ENCODE measurements at regions not wholly inside any gene's neighbourhood (a gene's known extent, or its start where the extent isn't known, plus 50 kb on each side); places are given as distances from the start of the nearest gene placed in this dataset.

DNA sequence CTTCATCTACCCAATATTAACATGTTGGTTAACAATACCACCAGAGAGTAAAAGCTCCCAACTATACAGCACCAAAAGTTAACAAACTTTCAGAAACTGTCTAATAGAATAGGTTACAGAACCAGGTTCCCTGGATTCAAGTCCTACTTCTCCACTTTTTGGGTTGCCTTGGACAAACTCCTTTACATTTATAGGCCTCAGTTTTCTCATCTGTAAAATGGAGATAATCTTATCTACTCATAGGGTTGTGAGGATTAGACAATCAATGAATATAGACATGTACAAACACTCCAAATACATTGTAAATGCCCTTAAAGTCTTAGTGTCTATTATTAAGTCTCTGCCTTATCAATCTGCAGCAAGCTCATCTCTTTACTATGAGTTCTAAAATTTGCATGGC, 435.2 kb downstream of the ZFHX3 start:
- Mint-ChIP-seq H3K27me3 (ENCODE audit: low read depth) (no peaks in the 10 kb centered on the region), H3K27ac (ENCODE audit: unreplicated experiment) (no peak overlapping the region), H3K9me3 (peaks cover 6% of the 10 kb centered on the region), H3K4me1 (peaks cover 5% of the 10 kb centered on the region), H3K4me3 (no peak overlapping the region), H3K36me3 (ENCODE audit: low read depth) (peaks cover 12% of the 10 kb centered on the region)
- TF ChIP-seq, protein P1, sequence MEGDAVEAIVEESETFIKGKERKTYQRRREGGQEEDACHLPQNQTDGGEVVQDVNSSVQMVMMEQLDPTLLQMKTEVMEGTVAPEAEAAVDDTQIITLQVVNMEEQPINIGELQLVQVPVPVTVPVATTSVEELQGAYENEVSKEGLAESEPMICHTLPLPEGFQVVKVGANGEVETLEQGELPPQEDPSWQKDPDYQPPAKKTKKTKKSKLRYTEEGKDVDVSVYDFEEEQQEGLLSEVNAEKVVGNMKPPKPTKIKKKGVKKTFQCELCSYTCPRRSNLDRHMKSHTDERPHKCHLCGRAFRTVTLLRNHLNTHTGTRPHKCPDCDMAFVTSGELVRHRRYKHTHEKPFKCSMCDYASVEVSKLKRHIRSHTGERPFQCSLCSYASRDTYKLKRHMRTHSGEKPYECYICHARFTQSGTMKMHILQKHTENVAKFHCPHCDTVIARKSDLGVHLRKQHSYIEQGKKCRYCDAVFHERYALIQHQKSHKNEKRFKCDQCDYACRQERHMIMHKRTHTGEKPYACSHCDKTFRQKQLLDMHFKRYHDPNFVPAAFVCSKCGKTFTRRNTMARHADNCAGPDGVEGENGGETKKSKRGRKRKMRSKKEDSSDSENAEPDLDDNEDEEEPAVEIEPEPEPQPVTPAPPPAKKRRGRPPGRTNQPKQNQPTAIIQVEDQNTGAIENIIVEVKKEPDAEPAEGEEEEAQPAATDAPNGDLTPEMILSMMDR (conservative IDR thresholded peaks at IDR 0.05) = no peak
- no peak for DNase-seq (ENCODE audit: low read depth, low spot score)

DNA sequence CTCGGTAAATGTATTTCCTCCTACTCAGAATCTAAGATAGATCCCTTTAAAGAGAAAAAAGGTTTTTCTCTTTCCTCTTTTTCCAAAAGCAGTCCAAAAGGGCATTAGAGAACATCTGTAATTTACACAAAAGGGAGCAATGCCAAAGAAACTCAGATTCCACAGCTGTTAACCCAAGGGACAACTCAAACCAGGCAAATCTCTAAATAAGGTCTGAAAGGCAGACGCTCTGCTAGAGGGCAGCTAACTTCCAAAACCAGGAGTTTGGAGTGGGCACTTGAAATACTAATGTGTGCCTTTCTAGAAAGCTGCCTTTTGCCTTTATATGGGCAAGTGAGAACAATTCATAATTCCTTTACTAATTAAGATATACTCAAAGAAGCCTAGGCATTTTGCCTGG, 435.7 kb downstream of the ZFHX3 start:
- Mint-ChIP-seq H3K27me3 (ENCODE audit: low read depth) (no peaks in the 10 kb centered on the region), H3K36me3 (ENCODE audit: low read depth) (peaks cover 8% of the 10 kb centered on the region), H3K4me1 (peaks cover 5% of the 10 kb centered on the region), H3K4me3 (no peak overlapping the region), H3K27ac (ENCODE audit: unreplicated experiment) (no peak overlapping the region), H3K9me3 (peaks cover 6% of the 10 kb centered on the region)
- TF ChIP-seq, protein P1 (conservative IDR thresholded peaks at IDR 0.05) = no peak
- no peak for DNase-seq (ENCODE audit: low read depth, low spot score)

DNA sequence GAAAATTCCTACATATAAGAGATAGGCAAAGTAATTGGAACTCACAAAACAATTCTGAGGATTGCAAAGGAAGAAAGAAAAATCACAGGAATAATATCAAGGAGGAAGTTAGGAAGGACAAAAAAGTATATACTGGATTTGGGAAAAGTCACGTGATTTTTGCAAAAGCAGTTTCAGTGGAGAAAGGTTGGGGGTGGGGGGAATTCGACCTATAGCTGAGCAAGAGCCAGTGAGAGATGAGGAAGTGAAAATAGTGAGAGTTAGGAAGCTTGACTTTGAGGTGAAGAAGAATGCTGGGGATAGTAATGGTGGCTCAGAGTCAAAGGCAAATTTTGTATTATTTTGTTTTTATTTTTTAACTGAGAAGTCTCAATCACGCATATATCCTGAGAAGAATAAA, 438.0 kb upstream of the PMFBP1 start:
- H3K9me3 Mint-ChIP-seq = peaks cover under 1% of the 10 kb centered on the region
- peaks cover 5% of the 10 kb centered on the region for H3K4me1 Mint-ChIP-seq
- H3K27me3 Mint-ChIP-seq (ENCODE audit: low read depth) = no peaks in the 10 kb centered on the region
- TF ChIP-seq, protein P1 (conservative IDR thresholded peaks at IDR 0.05) = no peak
- peaks cover under 1% of the 10 kb centered on the region for H3K36me3 Mint-ChIP-seq (ENCODE audit: low read depth)
- no peak overlapping the region for H3K4me3 Mint-ChIP-seq
- H3K27ac Mint-ChIP-seq (ENCODE audit: unreplicated experiment) = no peak overlapping the region
- no peak for DNase-seq (ENCODE audit: low read depth, low spot score)

DNA sequence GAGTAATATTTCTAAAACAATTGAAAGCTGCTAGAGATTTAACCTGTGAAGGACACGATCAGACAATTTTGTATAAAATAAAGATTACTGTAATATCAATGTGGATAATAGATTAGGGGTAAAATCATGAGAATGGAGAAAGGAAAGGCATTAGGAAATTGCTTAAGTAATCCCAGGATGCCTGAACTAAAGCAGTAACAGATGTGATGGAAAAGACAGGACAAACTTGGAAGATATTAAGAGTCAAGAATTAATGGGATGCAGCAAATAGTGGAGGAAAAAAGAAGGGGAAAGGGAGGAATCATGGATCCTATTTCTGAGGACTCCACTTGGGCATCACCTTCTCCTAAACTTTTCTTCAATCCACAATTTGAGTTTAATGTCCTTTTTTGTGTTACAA, 437.1 kb upstream of the PMFBP1 start:
- Mint-ChIP-seq H3K4me3 (no peak overlapping the region), H3K27me3 (ENCODE audit: low read depth) (no peaks in the 10 kb centered on the region), H3K9me3 (peaks cover 4% of the 10 kb centered on the region), H3K27ac (ENCODE audit: unreplicated experiment) (no peak overlapping the region), H3K36me3 (ENCODE audit: low read depth) (peaks cover 4% of the 10 kb centered on the region), H3K4me1 (peaks cover 11% of the 10 kb centered on the region)
- no peak for DNase-seq (ENCODE audit: low read depth, low spot score)
- TF ChIP-seq, protein P1 (conservative IDR thresholded peaks at IDR 0.05) = no peak

DNA sequence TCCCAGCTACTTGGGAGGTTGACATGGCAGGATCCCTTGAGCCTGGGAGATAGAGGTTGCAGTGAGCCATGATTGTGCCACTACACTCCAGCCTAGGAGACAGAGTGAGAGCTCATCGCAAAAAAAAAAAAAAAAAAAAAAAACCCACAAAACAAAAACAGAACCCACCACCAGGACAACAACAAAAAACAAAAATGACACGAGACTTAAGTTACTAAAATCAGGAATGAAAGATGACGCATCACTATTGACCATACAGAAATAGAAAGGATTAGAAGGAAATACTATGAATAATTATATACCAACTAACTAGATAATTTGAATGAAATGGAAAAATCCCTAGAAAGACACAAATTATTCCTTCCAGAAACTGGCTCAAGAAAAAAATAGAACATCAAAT, 432.4 kb upstream of the PMFBP1 start:
- peaks cover 6% of the 10 kb centered on the region for H3K36me3 Mint-ChIP-seq (ENCODE audit: low read depth)
- no peak overlapping the region for H3K4me3 Mint-ChIP-seq
- peaks cover 4% of the 10 kb centered on the region for H3K9me3 Mint-ChIP-seq
- peaks cover 6% of the 10 kb centered on the region for H3K4me1 Mint-ChIP-seq
- DNase-seq (ENCODE audit: low read depth, low spot score) = no peak
- TF ChIP-seq, protein P1 (conservative IDR thresholded peaks at IDR 0.05) = no peak
- H3K27ac Mint-ChIP-seq (ENCODE audit: unreplicated experiment) = no peak overlapping the region
- no peaks in the 10 kb centered on the region for H3K27me3 Mint-ChIP-seq (ENCODE audit: low read depth)

DNA sequence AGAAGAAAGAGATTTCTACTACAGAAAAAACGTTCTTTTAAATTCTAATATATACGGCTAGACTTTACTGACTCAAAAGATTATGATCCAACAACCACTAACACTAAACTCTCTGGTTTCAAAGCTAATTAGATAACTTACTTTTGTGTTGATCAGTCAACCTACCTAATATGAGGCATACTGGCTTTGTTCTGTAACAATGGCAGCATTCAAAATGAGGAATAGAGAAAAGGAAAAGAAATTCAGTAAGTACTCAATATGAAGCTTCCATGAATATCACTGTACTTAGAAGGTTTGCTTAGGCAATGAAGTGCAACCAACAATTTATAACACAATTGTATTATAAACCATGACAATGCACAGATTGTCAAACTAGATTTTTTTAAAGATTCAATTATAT, 430.5 kb upstream of the PMFBP1 start:
- H3K36me3 Mint-ChIP-seq (ENCODE audit: low read depth) = peaks cover 6% of the 10 kb centered on the region
- TF ChIP-seq, protein P1 (conservative IDR thresholded peaks at IDR 0.05) = no peak
- H3K4me3 Mint-ChIP-seq = no peak overlapping the region
- no peak overlapping the region for H3K27ac Mint-ChIP-seq (ENCODE audit: unreplicated experiment)
- no peak for DNase-seq (ENCODE audit: low read depth, low spot score)
- H3K4me1 Mint-ChIP-seq = peaks cover 6% of the 10 kb centered on the region
- H3K27me3 Mint-ChIP-seq (ENCODE audit: low read depth) = no peaks in the 10 kb centered on the region
- peaks cover 4% of the 10 kb centered on the region for H3K9me3 Mint-ChIP-seq

All from neural crest cell (in vitro differentiated cells).